Choroid plexus epithelial cell (primary cell): ENCODE measurements at regions not wholly inside any gene's neighbourhood (a gene's known extent, or its start where the extent isn't known, plus 50 kb on each side); places are given as distances from the start of the nearest gene placed in this dataset.

ENCODE experiments used
- DNase-seq: peaks from one replicate; pipeline ENCODE4 v3.0.0-alpha.2; 2010; ENCODE audit warnings: low read depth
- H3K4me3 ChIP-seq: 2 replicates; pipeline ENCODE4 v1.5.1; 2011; ENCODE audit warnings: low read depth, mild to moderate bottlenecking, control low read depth, low read length, moderate library complexity
- CTCF ChIP-seq: conservative IDR thresholded peaks from 2 replicates; pipeline ENCODE4 v1.5.1; 2011; ENCODE audit warnings: low read depth, mild to moderate bottlenecking, control low read depth, inconsistent platforms, low read length, moderate library complexity

DNA sequence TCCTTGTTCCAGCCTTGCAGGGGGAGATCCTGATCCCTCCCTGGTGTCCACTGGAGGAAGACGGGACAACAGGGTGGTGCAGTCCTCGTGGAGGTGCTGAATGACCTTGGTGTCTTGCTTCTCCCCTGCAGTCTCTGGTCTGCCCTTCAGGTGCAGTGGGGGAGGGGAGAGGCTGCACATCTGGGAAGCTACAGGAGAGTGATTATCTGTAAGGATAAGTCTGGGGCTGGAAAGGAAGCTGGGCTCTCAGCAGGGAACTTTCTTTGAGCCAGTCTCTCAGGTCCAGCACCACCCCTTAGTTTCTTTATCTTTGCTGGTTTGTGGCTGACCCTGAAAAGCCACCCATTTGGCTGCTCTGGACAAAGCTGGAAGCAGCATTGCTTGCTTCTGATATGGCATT is 275.6 kb downstream of the CCSER2 start:
- DNase-seq = no peak
- no peak overlapping the region for H3K4me3 ChIP-seq
- TF ChIP-seq CTCF = no peak

DNA sequence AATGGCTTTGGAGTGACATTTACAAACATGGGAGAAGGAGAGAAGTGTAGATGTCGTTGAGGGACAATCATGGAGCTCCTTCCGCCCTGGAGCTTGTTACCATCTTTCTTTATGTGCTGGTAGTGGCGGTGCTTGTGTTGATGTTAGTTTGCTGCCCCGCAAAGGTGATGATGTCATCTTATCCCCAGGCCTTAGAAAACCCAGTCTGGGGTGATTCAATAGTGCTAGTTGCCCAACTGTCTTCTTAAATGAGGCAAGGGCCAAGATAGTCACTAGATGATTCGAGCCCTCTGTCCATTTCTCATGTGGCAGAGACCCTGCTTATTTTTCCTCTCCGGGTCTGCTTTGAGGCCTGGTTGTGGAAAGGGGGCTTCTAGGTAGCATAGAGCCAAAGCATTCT is 277.4 kb downstream of the CCSER2 start:
- H3K4me3 ChIP-seq = no peak overlapping the region
- DNase-seq = no peak
- no peak for TF ChIP-seq CTCF

DNA sequence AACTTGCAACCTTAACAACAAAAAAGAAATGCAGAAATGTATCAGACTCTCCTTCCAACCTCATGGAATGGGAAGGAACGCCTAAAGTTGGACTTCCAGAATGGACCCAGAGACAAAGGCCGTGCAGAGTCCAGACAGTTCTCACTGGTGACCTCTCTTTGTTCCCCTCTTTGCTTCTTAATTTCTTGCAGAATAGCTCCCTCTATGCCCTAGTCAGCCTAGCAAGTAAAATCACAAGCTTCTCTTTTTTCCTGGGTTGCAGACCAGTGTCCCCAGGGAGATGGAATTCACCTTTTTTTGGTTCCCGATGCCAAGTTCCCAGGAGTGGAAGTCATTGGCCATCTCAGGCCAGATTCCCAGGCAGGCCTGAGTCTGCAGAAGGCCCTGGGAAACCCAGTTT is 278.0 kb downstream of the CCSER2 start:
- TF ChIP-seq CTCF = no peak
- H3K4me3 ChIP-seq = no peak overlapping the region
- DNase-seq = peak; percentile 2

GRCh38 chr10:84607044-84607443 is 278.7 kb downstream of the CCSER2 start:
- no peak for DNase-seq

GRCh38 chr10:84607523-84607922 is 279.1 kb downstream of the CCSER2 start:
- no peak overlapping the region for H3K4me3 ChIP-seq
- DNase-seq = no peak
- TF ChIP-seq CTCF = no peak

More at GRCh38 chr10:84607044-84607443, 278.7 kb downstream of the CCSER2 start:
- no peak for TF ChIP-seq CTCF
- H3K4me3 ChIP-seq = no peak overlapping the region

DNA sequence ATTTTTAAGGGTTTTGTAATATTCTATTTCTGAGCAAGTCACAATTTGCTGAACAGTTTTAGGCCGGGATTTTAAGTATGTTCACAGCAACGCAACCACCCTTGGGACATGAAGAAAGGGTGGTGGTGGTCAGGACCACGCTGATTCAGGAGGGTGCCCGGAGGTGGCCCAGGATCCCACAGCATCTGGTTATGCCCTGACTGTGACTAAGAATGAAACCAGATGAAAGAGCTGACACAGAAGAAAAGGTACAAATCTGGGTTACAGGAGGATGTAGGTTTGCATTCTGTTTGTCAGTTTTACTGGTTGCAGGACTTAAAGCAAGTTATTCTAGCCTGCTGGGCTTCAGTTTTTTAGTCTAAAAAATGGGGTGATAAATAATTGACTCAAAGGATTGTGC is 279.7 kb downstream of the CCSER2 start:
- no peak for DNase-seq
- H3K4me3 ChIP-seq = no peak overlapping the region
- no peak for TF ChIP-seq CTCF

GRCh38 chr10:84613336-84614021 is 285.1 kb downstream of the CCSER2 start:
- peak; percentile 61 for DNase-seq
- H3K4me3 ChIP-seq = no peak overlapping the region
- TF ChIP-seq CTCF = peak; percentile 63
